ENCODE measurements at regions not wholly inside any gene's neighbourhood (a gene's known extent, or its start where the extent isn't known, plus 50 kb on each side); places are given as distances from the start of the nearest gene placed in this dataset.

DNA sequence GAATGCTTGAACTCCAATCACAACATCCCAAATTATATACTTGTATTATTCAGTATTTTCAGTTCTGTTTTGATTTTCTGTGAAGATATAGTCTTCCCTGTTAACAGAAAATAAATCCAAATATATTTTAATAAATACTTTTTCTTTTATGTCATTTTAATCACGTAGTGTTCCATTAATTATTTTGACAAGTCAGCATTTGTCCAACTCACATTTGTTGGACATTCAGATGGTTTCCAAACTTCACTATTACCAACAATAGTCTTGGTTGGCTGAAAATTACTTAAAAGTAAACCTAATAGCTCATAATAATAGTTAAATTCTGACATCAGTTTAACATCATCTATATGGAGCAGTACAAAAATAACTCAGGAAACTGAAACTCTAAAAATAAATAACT, 60.7 kb upstream of the SPANXD start:
- no peak for FAIRE-seq

DNA sequence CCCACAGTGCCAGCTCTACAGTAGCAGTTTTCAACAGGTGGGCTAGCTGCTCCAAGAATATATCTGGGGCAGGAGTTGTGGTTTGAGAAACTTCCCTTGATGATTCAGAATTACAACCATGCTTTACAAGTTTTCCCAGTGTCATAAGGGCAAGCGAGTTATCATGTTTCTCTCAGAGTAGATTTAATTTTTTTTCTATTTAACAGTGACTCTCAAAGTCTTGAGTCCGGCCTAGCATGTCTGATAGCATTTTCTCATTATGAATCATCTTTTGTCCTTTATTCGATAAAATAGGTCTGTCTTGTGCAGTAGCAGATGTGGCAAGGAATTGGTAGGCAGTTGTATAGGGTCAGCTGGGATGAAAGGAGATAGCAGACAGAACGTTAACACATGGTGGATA, 62.2 kb upstream of the SPANXD start:
- FAIRE-seq (no peak), DNase-seq (ENCODE audit: low spot score) (peak; percentile 1)

More for the DNA sequence above, 60.7 kb upstream of the SPANXD start:
- DNase-seq (ENCODE audit: low spot score) = no peak

DNA sequence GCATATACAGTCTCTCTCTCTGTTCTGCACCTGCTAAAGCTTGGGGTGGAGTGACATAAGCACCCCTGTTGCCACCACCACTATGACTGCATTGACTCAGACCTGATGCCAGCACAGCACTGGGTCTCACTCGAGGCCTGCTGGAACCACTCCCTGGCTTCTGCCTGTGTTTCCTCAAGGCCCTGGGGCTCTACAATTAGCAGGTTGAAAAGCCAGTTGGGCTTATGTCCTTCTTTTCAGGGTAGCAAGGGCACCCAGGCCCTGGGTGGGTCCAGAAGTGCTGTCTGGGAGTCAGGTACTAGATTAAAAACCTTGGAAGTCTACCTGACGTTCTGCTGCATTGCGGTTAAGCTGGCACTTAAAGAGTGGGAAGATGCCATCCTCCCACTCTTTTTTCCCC, 50.5 kb upstream of the MAGEC3 start:
- DNase-seq (ENCODE audit: low spot score) (no peak), FAIRE-seq (no peak)
